Stimulated activated CD4-positive, alpha-beta T cell treated with anti-CD3 and anti-CD28 coated beads, Interleukin-15, amount 100 ng/mL, for 48 hours (primary cell): ENCODE measurements at regions not wholly inside any gene's neighbourhood (a gene's known extent, or its start where the extent isn't known, plus 50 kb on each side); places are given as distances from the start of the nearest gene placed in this dataset.

Experiments used
- DNase-seq, 2 donors: peaks; one replicate each; pipeline ENCODE4 v3.0.0-alpha.2; 2020; ENCODE audit warnings: low read depth in 2 of 2

DNA sequence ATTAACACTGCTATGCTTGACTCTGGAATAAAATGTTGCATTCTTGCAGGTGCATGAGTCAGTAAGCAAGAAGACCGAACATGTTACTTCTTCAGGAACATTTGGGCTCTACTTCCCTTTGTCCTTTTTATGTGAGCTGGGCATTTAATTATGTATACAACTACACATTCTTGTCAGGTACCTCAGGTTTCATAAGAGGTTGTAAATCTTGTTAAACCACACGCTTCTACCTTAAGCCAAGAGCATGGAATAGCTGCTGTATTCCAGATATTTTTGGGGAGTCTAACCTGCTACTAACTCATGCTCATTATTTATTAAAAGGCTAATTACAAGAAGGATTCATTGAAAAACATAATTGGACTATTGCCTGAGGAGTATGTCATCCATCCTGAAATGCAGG lies 414.2 kb upstream of the KLF6 start:
- DNase-seq = no peak

- DNase-seq = no peak
These were observed 413.2 kb upstream of the KLF6 start for GRCh38 chr10:4198216-4198615.

DNA sequence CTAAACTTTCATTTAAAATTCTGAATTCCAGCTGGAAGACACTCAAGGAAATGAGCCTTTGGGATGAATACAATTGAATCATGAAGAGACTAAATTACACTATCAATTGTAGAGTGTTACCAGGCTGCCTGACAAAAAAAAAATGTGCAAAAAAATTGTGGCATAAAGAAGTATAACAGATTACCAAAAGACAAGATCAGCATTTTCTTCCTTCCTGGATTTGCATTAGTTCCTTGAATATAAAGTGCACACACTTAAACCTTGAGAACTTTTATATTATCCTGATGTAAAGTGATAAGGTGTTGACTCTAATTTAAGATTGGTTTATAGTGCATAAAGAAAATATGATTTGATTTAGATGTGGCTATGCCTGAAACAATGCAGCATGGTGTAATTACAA lies 412.7 kb upstream of the KLF6 start:
- DNase-seq = no peak

DNA sequence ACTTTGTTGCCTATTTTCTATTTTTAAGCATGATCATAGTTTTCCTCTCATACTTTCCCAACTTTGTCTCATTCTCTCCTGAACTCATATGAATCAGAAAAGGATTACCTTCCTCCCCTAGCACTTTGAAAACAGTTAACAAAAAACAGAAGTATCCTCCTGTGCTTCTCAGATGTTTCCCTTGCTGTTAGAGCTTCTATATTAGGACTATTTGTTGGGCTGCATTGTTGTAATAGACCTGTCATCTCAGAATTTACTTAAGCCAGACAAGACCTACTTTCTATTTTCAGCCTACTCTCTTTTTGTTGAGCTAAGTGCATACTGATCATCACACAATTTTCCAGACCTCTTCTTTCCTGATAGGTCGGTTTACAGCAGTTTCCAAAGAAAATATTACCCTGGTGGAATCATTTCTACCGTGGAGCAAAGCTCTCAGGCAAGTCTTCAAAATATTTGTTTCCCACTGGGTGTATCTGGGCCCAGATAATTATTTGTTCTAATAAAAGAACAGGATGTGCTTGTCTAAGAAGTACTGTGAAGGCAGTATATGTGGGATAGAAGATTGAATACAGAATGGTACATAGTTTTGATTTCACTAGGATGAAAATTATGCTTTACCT lies 411.9 kb upstream of the KLF6 start:
- no peak for DNase-seq

- DNase-seq = no peak
These were observed 411.2 kb upstream of the KLF6 start for GRCh38 chr10:4196183-4196582.

- no peak for DNase-seq
These were observed 410.2 kb upstream of the KLF6 start for GRCh38 chr10:4195213-4195612.

DNA sequence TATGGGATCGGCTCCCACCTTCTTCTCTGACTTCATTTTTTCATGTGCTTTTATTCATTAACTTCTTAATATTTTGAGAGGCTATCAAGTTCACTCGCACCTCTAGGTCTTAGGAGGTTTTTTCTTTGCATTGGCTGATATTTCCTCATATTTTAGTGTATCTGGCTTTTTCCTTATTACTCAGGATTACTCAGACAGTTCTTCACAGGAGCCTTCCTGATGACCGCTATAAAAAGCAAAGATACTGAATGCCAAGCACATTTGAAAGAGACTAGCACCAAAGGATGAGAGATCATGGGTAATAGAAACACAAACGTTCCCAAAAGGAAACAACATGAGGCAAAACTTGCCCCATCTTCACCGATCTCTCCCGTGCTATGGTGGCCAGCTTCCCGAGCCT lies 409.2 kb upstream of the KLF6 start:
- DNase-seq = no peak

DNA sequence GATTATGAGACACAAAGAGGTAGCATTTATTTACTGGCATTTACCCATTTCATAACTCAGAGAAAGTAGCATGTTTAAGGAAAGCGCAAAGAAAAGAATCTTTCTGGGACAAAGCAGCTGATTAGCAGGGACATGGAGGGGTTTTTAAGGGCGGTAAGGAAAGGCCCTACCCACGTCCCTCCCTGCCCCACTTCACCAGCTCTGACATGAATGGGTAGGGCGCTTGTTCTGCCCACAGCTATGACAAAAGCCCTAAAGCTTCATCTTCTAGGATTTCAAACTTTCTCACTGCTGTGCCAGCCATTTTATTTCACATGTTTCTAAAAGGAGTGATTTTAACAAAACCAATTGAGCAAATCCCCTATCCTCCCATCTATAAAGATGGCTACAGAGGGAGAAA lies 406.9 kb upstream of the KLF6 start:
- no peak for DNase-seq

DNA sequence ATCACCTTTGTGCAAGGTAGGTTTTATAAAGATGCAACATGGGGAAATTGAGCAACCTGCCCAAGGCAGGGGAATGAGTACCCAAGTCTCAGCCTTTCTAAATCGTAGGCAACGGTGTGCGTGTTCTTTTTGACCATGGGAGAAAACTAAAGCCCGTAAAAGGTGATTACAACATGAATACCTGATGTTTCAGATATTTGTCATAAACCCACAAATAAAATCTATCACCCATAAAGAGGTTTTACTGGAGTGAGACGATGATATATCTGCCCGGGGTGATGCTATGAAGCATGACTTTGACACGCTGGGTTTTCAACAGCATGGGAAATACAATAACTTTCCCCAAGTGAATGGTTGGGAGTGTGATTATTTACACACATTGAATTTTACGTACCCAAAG lies 406.3 kb upstream of the KLF6 start:
- DNase-seq = no peak

DNA sequence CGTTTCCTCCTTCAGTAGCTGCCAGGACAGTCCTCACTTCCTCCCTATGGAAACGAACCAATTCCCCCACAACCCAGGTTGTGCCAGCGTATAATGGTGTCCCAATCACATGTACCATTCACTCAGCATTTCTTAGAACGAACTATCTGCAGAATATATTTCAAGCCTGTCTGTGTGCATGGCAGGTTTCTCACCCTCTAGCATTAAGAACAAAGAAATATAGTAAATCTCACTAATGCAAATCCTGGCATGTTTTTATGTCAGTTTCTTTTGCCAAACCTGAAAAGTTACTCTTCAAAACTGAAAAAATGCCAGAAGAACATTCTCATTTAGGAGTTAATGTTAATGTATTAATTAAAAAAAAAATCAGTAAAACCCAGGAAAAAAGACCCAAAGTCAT lies 405.9 kb upstream of the KLF6 start:
- no peak for DNase-seq

DNA sequence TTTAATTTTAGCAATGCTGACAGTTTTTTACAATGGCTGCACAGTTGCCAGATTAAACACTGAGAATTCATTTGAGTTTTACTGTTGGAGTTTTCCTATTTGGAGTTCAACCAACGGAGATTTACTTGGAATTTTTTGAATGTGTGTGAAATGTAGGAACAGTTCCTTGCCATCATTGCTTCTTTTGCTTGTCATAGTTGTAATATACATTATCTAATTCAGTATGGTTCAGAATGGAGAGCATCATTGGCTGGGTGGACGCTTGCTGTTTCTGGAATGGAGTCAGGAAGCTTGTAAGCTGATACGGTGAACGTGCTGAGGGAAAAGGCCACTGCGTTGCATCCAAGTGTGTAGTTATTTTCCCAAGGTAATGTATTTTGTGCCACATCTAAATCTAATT lies 404.3 kb upstream of the KLF6 start:
- no peak for DNase-seq

DNA sequence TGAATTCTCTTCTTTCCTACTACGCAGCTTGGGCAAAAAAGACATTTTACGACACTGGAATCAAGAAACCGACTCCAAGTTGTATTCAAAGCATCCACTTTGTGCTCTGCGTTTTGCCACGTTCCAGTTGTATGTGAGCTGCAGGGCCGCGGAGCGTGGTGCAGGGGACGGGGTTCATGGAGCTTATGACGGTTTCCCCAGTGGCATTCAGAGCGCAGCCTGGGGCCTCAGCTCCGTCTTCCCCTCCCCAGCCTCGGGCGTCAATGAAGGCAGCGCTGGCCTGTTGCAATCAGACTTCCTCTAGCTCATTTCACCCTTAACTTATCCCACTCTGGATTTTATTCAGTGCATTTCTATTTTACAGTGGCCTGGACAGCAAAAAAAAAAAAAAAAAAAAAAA lies 403.4 kb upstream of the KLF6 start:
- no peak for DNase-seq

GRCh38 chr10:4186849-4187540 lies 402.0 kb upstream of the KLF6 start:
- no peak for DNase-seq

DNA sequence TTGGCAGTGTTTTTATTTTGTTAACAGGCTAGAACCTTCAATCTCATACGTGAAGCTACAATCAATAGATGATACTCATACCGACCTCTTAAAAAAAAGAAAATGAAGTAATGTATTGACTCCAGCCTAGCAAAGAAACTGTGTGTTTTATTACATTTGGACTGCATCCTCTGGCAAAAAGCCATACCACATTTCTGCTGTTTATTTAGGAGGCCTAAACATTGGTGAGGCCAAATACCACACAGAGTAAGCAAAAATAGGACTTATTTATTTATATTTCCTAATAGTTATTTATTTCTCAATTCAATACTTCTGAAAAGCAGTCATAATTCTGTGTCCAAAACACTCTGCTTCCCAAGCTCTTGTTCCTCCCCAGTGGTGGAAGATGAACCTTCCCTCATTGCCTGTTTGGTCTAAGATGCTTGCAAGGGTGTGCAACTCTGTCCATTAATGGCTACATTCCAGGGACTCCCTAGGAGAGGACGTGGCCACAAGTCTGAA lies 398.8 kb upstream of the KLF6 start:
- no peak for DNase-seq

- no peak for DNase-seq
These were observed 396.6 kb upstream of the KLF6 start for GRCh38 chr10:4181621-4182049.

- DNase-seq = no peak
These were observed 396.1 kb upstream of the KLF6 start for GRCh38 chr10:4181081-4181480.

DNA sequence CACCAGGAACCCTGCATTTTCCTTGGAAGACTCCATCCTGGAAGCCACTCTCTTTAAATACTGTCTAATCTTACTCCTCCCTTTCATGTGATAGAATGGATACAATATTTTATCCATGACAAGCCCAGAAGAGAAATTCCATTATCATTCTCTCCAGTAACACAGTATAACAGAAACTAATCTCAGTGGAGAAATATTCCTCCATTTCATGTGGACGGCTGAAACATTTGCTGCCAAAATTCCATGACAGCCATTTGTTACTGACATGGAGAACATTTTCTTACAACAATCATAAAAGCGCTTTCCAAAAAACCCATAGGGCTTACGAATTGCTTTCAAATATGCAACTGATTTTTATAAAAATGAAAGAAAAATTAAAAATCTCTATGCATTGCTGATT lies 392.8 kb upstream of the KLF6 start:
- DNase-seq = no peak

DNA sequence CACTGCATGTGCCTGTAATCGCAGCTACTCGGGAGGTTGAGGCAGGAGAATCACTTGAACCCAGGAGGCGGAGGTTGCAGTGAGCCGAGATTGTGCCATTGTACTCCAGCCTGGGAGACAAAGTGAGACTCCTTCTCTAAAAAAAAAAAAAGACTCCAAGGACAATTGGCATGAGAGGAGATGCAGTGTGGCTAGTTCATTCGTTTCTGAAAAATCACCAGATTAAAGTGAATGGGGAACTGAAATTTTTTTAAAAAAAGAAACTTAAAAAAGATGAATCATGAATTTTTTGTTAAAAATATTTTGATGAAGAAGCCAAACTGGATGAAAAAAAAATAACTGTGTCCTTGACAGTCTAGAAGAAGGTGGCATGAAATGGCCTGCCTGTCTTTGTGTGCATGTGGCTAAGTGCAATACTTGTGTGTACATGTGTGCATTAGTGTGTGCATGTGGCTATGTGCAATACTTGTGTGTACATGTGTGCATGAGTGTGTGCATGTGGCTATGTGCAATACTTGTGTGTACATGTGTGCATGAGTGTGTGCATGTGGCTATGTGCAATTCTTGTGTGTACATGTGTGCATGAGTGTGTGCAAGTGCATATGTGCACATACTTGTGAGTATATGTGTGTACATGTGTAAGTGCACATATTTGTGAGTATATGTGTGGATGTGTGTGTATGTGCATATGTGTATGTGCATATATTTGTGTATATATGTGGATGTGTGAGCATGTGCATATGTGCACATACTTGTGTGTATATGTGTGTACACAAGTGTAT lies 391.7 kb upstream of the KLF6 start:
- no peak for DNase-seq

GRCh38 chr10:4174197-4174596 lies 389.2 kb upstream of the KLF6 start:
- no peak for DNase-seq

- DNase-seq = no peak
These were observed 385.8 kb upstream of the KLF6 start for GRCh38 chr10:4170633-4171314.

DNA sequence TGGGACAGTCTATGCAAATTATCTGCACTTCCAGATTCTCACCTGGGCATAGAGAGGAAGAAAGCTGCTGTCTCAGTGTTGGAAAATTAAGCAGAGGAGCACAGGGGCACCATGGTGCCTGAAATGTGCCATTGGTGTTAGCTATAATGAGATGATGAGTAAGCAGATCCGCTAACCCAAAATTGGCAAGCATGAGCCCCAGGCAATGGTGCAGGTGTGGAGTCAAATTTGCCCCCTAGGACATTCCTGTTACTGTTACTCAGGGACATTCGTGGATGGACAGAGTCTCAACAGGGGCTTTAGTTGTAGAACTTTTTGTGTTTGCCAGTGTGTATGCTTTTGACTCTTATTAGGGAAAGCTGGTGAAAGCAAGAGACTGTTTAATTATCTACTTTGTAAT lies 385.2 kb upstream of the KLF6 start:
- no peak for DNase-seq

GRCh38 chr10:4169448-4169847 lies 384.4 kb upstream of the KLF6 start:
- no peak for DNase-seq
